ENCODE measurements at regions not wholly inside any gene's neighbourhood (a gene's known extent, or its start where the extent isn't known, plus 50 kb on each side); places are given as distances from the start of the nearest gene placed in this dataset.
"Not testable (repeated sequence)": the region's sequence is repeated elsewhere in the genome, so short reads cannot be mapped to it uniquely, and the experiment has no call there.

- DNase-seq (ENCODE audit: low spot score in 2 of 2): no peak
- 0 to 61% methylated on average over 1 of the region's 1 CpG for WGBS, 2 donors
- no peak overlapping the region for H3K4me3 ChIP-seq (ENCODE audit: low read depth, poor library complexity, severe bottlenecking)
- intact Hi-C loops (cut with DNase I; ENCODE audit: low total_unique reads): no loop called here
- no peak for TF ChIP-seq CTCF (IDR thresholded peaks at IDR 0.05)
- TF ChIP-seq POLR2A (IDR thresholded peaks at IDR 0.05): no peak
Observed at GRCh38 chr4:74559853-74560252, 114.9 kb downstream of the AREG start.

- intact Hi-C loops (cut with DNase I; ENCODE audit: low total_unique reads): no loop called here
- no peak for DNase-seq (ENCODE audit: low spot score in 2 of 2)
- no peak overlapping the region for H3K4me3 ChIP-seq (ENCODE audit: low read depth, poor library complexity, severe bottlenecking)
- TF ChIP-seq POLR2A (IDR thresholded peaks at IDR 0.05): no peak
- TF ChIP-seq CTCF (IDR thresholded peaks at IDR 0.05): no peak
- WGBS, 2 donors: 89 to 90% methylated on average over 4 of the region's 4 CpGs
Observed at GRCh38 chr4:74567981-74568380, 123.0 kb downstream of the AREG start.

- WGBS, 2 donors: 60% methylated on average over 3 of the region's 3 CpGs
Observed at GRCh38 chr4:74570095-74570494, 125.2 kb downstream of the AREG start.

GRCh38 chr4:74578329-74578728 lies 133.4 kb downstream of the AREG start:
- no peak for TF ChIP-seq CTCF (IDR thresholded peaks at IDR 0.05)
- TF ChIP-seq POLR2A (IDR thresholded peaks at IDR 0.05): no peak
- H3K4me3 ChIP-seq (ENCODE audit: low read depth, poor library complexity, severe bottlenecking): no peak overlapping the region
- intact Hi-C loops (cut with DNase I; ENCODE audit: low total_unique reads): no loop called here
- DNase-seq (ENCODE audit: low spot score in 2 of 2): no peak

More at GRCh38 chr4:74570095-74570494, 125.2 kb downstream of the AREG start:
- TF ChIP-seq POLR2A (IDR thresholded peaks at IDR 0.05) (no peak), CTCF (IDR thresholded peaks at IDR 0.05) (no peak)
- intact Hi-C loops (cut with DNase I; ENCODE audit: low total_unique reads): no loop called here
- no peak overlapping the region for H3K4me3 ChIP-seq (ENCODE audit: low read depth, poor library complexity, severe bottlenecking)
- no peak for DNase-seq (ENCODE audit: low spot score in 2 of 2)

GRCh38 chr4:74578865-74579264 lies 133.9 kb downstream of the AREG start:
- 91 to 94% methylated on average over 19 of the region's 19 CpGs for WGBS, 2 donors
- intact Hi-C loops (cut with DNase I; ENCODE audit: low total_unique reads); H3K4me3 ChIP-seq (ENCODE audit: low read depth, poor library complexity, severe bottlenecking); DNase-seq (ENCODE audit: low spot score in 2 of 2): not testable (repeated sequence)

GRCh38 chr4:74583089-74583700 lies 138.3 kb downstream of the AREG start:
- intact Hi-C loops (cut with DNase I; ENCODE audit: low total_unique reads): no loop called here
- WGBS, 2 donors: 0 to 67% methylated on average over 1 of the region's 1 CpG
- DNase-seq (ENCODE audit: low spot score in 2 of 2): no peak
- H3K4me3 ChIP-seq (ENCODE audit: low read depth, poor library complexity, severe bottlenecking): no peak overlapping the region
- TF ChIP-seq CTCF (IDR thresholded peaks at IDR 0.05) (no peak), POLR2A (IDR thresholded peaks at IDR 0.05) (no peak)

Data from lower leg skin (tissue), 4 donors.